ENCODE measurements at regions not wholly inside any gene's neighbourhood (a gene's known extent, or its start where the extent isn't known, plus 50 kb on each side); places are given as distances from the start of the nearest gene placed in this dataset.

GRCh38 chr3:102098130-102098885 lies 249.0 kb downstream of the NFKBIZ start:
- H3K4me3 ChIP-seq (replicated peaks in 1 of 3; ENCODE audit: insufficient read depth in 1 of 3, low read depth in 1 of 3, low read length in 3 of 3), result no peak overlapping the region
- peaks cover 9% of the 10 kb centered on the region for H3K4me1 ChIP-seq (ENCODE audit: control insufficient read depth, extremely low read depth, insufficient read depth, low read length)
- CTCF ChIA-PET, result interaction anchor here (0.8 kb wide), 1 partner anchor 131 kb away, joined by 3 read pairs; no protein-coding TSS in a partner anchor
- BruUV-seq (replicated peaks), result no TSS peak
- H3K9me3 ChIP-seq (replicated peaks; ENCODE audit: control insufficient read depth, insufficient read depth, low read length), result no peaks in the 10 kb centered on the region
- no peak overlapping the region for H2AFZ ChIP-seq (ENCODE audit: low read depth, low read length)
- FAIRE-seq (no peak), DNase-seq (ENCODE audit: low read depth, low spot score) (no peak)
- POLR2A ChIA-PET, result no interaction called here
- no peak overlapping the region for H3K9ac ChIP-seq (replicated peaks; ENCODE audit: extremely low read depth, insufficient read depth, low read length)
- TF ChIP-seq FOS (IDR thresholded peaks at IDR 0.05; ENCODE audit: borderline replicate concordance, insufficient read depth, low read length), result no peak
- no peak for TF ChIP-seq POLR2A (IDR thresholded peaks at IDR 0.05; ENCODE audit: low read depth, low read length)
- no peak for TF ChIP-seq MYC (IDR thresholded peaks at IDR 0.05; ENCODE audit: low read depth, low read length)
- TF ChIP-seq MAX (IDR thresholded peaks at IDR 0.05; ENCODE audit: insufficient read depth, insufficient read length), result no peak
- no peak for TF ChIP-seq JUN (IDR thresholded peaks at IDR 0.05; ENCODE audit: borderline replicate concordance, insufficient read depth, insufficient read length, low read depth)
- no peak for TF ChIP-seq GATA2 (IDR thresholded peaks at IDR 0.05; ENCODE audit: insufficient read depth, insufficient read length, low read depth, low read length)
- TF ChIP-seq CTCF (IDR thresholded peaks at IDR 0.05; ENCODE audit: extremely low read depth in 1 of 2, insufficient read depth in 1 of 2, low read depth in 1 of 2, low read length in 2 of 2), result no peak
- no peak for TF ChIP-seq POLR2AphosphoS5 (IDR thresholded peaks at IDR 0.05; ENCODE audit: insufficient read depth, low read depth, low read length)
- TF ChIP-seq EZH2 (IDR thresholded peaks at IDR 0.05; ENCODE audit: borderline replicate concordance, low read depth, low read length, severe bottlenecking), result no peak
- H3K4me2 ChIP-seq (ENCODE audit: insufficient read depth, low read length), result no peak overlapping the region
- H3K27me3 ChIP-seq (ENCODE audit: control insufficient read depth in 2 of 2, insufficient read depth in 2 of 2, low read length in 2 of 2), result no peaks in the 10 kb centered on the region
- dilution Hi-C loops (cut with MboI; ENCODE audit: extremely low pct_ligation_motif_present, low sequenced_read_pairs) (no loop called here), intact Hi-C loops (cut with micrococcal nuclease) (no loop called here)
- H3K9me1 ChIP-seq (replicated peaks; ENCODE audit: control insufficient read depth, extremely low read depth, insufficient read depth, low read length), result no peaks in the 10 kb centered on the region
- H3K36me3 ChIP-seq (ENCODE audit: control insufficient read depth in 2 of 2, extremely low read depth in 1 of 2, insufficient read depth in 2 of 2, low read length in 2 of 2), result no peaks in the 10 kb centered on the region
- no peaks in the 10 kb centered on the region for H3K79me2 ChIP-seq (ENCODE audit: control insufficient read depth, insufficient read depth, low read length)
- H3K27ac ChIP-seq (ENCODE audit: insufficient read depth, low read depth, low read length), result no peak overlapping the region
- H4K20me1 ChIP-seq (replicated peaks; ENCODE audit: control insufficient read depth, extremely low read depth, insufficient read depth, low read length), result no peaks in the 10 kb centered on the region
